GM20431 (cell line): ENCODE measurements at regions not wholly inside any gene's neighbourhood (a gene's known extent, or its start where the extent isn't known, plus 50 kb on each side); places are given as distances from the start of the nearest gene placed in this dataset.
"Not testable (repeated sequence)": the region's sequence is repeated elsewhere in the genome, so short reads cannot be mapped to it uniquely, and the experiment has no call there.

Experiments used
- in situ Hi-C: fragments of 300-500 bp; cut with MseI, MboI; formaldehyde crosslinking; loops from one replicate; pipeline ENCODE4 v1.15.0; 2020; ENCODE audit warnings: low sequenced_read_pairs; ENCODE audit not compliant: unreplicated experiment

- in situ Hi-C loops, result loop anchor here (25.0 kb wide), 2 partner anchors 182 to 457 kb away; partner anchors contain the start of genes MMP14 and MRPL52
Observed at GRCh38 chr14:22380571-22381407, 208.2 kb downstream of the DAD1 start.

DNA sequence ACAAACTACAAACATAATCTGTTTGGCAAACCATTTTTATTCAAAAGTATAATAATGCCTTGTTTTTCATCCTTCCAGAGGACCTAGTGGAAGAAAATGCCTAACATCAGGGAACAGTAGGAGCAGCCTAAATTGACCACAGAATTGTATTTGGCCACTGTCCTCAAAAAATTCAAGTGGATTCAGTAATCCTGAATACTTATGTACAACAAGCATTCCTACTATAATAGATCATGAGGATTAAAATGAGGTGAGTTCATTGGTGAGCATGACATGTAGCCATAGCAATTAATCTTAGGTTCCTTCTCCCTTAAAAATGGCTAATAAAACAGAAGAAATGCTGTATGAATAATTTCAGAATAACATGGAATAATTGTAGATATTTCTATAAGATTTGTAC, 209.3 kb downstream of the DAD1 start:
- in situ Hi-C loops, result loop anchor here (25.0 kb wide), 2 partner anchors 183 to 458 kb away; partner anchors contain the start of genes MMP14 and MRPL52

GRCh38 chr14:22378181-22378580, 210.8 kb downstream of the DAD1 start:
- in situ Hi-C loops, result loop anchor here (25.0 kb wide), 2 partner anchors 184 to 459 kb away; partner anchors contain the start of genes MMP14 and MRPL52

GRCh38 chr14:22375321-22375930, 213.6 kb downstream of the DAD1 start:
- in situ Hi-C loops, result loop anchor here (25.0 kb wide), 2 partner anchors 187 to 462 kb away; partner anchors contain the start of genes MMP14 and MRPL52

DNA sequence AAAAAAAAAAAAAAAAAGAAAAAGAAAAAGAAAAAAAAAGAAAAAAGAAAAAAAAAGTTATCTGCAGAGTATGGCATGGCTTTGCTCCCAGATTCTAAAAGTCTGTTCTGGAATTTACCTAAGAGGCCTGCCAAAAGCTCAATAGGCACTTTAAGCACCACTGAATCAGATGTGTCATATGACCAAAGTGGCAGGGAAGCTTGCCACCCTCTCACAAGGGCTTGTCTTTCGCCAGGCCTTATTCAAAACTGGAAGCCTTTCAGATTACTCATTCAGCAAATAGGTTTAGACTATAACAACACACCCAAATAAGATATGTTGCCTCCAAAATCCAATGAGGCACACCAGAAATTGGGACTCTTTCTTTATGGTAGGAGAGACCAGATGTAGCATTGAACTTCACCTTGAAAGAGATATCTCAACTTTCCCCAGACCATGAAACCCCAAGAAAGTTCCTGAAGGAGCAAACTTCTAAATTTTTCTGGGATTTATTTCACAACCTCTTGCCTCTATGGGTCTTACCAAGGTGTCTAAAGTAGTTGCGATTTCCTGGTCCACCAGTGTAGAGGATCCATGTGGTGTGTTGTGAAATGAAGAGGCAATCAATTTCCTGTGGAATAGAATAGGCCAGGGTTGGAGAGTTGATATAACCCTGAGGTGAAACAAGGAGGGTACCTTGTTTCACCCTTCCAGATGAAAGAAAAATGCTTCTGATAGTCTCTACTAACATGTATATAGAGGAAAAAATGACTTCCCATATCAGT, 218.8 kb downstream of the DAD1 start:
- in situ Hi-C loops, result no loop called here

GRCh38 chr14:22358726-22359125, 230.3 kb downstream of the DAD1 start:
- in situ Hi-C loops, result no loop called here

DNA sequence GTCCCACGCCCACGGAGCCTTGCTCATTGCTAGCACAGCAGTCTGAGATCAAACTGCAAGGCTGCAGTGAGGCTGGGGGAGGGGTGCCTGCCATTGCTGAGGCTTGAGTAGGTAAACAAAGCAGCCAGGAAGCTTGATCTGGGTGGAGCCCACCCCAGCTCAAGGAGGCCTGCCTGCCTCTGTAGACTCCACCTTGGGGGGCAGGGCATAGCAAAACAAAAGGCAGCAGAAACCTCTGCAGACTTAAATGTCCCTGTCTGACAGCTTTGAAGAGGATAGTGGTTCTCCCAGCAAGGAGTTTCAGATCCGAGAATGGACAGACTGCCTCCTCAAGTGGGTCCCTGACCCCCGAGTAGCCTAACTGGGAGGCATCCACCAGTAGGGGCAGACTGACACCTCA, 239.7 kb downstream of the DAD1 start:
- in situ Hi-C loops, result not testable (repeated sequence)

- in situ Hi-C loops, result no loop called here
Observed at GRCh38 chr14:22344673-22345072, 244.4 kb downstream of the DAD1 start.

DNA sequence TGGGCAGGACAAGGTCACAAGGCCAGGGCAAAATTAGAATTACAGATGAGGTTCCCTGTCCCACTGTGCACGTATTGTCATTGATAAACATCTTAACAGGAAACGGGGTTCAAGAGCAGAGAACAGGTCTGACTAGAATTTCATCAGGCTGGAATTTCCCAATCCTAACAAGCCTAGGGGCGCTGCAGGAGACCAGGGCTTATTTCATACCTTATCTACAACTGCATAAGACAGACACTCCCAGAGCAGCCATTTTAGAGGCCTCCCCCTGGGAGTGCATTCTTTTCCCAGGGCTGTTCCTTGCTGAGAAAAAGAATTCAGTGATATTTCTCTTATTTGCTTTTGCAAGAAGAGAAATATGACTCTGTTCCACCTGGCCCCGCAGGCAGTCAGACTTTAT, 244.8 kb downstream of the DAD1 start:
- in situ Hi-C loops, result not testable (repeated sequence)

DNA sequence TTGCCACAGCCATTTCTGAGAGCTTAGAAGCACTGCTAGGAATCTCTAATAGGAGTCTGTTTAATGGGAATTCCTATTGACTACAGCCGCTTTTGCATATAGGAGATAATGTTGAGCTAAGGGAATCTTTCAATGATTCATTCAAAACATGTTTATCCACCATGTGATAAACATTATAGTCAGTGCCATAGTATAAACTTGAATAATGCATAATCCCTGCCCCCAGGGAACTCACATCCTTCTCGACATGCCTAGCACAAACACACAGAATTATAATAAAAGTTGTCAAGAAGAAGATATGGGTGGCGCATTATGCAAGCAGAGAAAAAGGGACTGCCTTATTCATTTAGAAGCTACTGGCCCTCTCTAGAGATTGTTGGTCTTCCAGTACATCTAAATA, 248.0 kb downstream of the DAD1 start:
- in situ Hi-C loops, result no loop called here

DNA sequence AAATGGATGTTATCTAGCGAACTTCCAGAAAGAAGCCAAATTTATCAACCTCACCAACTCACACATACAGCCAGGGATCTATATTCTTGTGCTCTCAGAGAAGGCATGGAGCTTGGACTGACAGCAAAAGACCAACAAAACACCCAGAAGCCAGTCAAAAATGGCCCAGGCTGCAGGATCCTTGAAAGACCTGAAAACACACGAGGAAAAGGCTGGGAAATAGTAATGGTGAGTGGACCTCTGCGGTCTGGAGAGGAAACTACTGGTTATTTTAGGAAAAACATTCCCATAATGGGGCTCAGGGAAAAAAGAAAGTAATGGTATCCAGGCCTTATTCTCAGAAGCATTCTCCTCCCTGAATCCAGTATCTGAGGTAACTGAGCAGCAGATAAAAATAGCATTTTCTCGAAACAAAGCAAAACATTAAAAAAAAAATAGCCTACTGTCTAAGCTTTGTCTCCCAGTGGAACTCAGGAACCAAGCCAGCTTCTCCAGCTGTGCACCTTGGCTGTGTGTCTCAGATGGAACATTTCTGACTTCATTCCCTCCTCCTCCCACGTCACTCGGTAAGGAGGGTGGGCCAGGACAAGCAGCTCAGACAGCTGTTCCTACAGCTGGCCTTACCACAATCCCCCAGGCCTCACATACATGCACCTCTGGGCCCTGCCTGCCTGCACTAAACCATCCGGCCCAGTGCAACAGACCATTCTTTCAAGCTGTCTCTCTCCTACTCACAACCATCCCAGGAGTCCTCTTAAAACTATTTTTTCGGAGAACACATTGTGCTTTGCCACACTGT, 249.9 kb downstream of the DAD1 start:
- in situ Hi-C loops, result no loop called here

DNA sequence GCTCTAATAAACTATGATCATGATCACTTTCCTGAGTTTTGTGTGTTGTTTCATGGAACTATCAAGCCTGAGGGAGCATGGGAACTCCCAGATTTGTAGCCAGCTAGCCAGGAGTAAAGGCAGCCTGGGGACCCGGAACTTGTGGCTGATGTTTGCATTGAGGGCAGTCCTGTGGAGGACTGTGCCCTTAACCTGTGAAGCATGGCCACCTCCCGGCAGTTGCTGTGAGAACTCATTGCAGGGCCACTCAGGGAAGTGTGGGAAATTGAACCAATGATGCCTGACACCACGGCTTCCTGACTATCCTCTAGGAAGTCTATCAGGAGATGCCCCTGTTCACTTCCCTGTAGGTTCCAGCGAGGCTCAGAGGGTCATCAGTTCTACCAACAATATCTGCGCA, 250.6 kb downstream of the DAD1 start:
- in situ Hi-C loops, result no loop called here

GRCh38 chr14:22337938-22338337, 251.1 kb downstream of the DAD1 start:
- in situ Hi-C loops, result no loop called here

DNA sequence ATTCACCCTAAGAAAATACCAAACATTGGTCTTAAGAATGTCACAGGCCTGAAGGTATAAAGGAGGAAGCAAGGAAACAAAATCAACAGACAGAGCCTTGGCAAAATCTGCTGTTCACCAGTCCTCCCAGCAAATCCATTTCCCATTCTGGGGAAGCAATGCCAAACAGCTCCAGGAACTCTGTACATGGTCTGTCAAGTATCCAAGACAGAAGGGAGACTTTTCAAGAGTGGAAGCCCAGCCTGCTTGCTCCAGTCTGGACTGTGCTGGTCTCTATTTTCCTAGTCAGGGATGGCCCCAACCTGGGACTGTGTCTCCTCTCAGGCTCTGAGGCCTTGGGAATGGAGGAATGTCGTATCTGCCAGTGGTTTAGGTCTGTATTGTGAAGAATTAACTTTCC, 251.5 kb downstream of the DAD1 start:
- in situ Hi-C loops, result no loop called here

- in situ Hi-C loops, result no loop called here
Observed at GRCh38 chr14:22336031-22336430, 253.0 kb downstream of the DAD1 start.

GRCh38 chr14:22334627-22335026, 254.4 kb downstream of the DAD1 start:
- in situ Hi-C loops, result no loop called here

DNA sequence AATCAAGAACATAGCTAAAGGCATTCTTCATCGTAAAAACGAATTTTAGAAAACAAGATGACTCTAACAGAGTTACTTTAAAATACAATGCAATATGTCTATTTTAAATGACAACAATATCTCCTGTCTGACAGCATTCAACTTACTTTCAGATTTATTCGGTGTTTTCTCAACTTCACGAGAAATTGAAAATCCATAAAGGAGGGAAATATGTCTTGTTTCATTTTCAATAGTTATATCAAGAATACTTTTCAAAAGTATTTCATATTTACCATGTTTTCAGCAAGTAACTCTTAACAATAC, 254.8 kb downstream of the DAD1 start:
- in situ Hi-C loops, result no loop called here

DNA sequence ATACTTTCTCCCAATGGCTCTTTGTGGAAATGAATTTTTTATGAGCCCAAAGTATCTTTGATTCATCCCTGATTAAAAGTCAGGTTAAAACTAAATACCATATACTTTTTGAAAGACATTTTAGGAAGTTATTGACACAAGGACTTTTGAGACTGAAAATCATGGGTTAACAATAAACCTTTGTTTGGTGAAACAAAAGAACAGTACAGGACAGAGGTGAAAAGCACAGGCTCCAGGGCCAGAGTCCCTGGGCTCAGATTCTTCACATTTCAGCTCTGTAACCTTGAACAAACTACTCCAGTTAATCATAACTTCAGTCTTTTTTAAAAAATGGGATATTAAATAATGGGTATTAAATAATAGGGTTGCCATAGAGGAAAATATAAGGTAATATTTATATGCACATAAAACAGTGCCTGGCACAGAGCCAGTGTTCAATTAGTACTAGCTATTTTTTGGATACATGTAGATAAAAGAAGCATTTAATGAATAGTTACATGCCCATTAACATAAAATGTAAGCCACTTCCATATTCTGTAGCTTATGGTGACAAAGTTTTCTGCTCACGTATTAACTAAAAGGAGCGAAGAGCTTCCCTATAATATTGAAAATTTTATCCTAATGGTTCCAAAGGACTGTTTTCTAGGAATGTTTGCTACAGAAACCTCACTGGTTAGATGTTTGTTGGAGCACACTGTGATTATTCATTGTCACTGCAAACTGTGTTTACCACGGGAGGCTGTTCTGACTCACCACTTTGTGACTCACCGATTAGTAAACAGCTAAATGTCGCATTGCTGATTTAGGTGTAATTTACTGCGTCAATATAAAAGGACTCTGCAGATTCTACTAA, 255.4 kb downstream of the DAD1 start:
- in situ Hi-C loops, result no loop called here
